Suprapubic skin (tissue), 4 donors: ENCODE measurements at regions not wholly inside any gene's neighbourhood (a gene's known extent, or its start where the extent isn't known, plus 50 kb on each side); places are given as distances from the start of the nearest gene placed in this dataset.

Experiments
- CTCF ChIP-seq, 2 donors: fragments of 200-600 bp in 1 of 2; fragments of 450-650 bp in 1 of 2; sonication (generic) in 1 of 2; IDR thresholded peaks; one replicate each; pipeline ENCODE4 v1.5.1; 2016 to 2019; ENCODE audit warnings: antibody characterized with exemption in 2 of 2, mild to moderate bottlenecking in 1 of 2, moderate library complexity in 1 of 2
- EP300 ChIP-seq: sonication (generic); formaldehyde crosslinking; IDR thresholded peaks from one replicate; pipeline ENCODE4 v1.6.1; 2017; ENCODE audit warnings: antibody characterized with exemption
- POLR2A ChIP-seq, 2 donors: fragments of 450-650 bp; IDR thresholded peaks; one replicate each; pipeline ENCODE4 v1.6.1; 2017; ENCODE audit warnings: antibody characterized with exemption in 2 of 2, mild to moderate bottlenecking in 2 of 2, moderate library complexity in 2 of 2
- POLR2AphosphoS5 ChIP-seq, 3 donors: sonication (generic); formaldehyde crosslinking; IDR thresholded peaks; one replicate each; pipeline ENCODE4 v1.6.1; 2017; ENCODE audit warnings: antibody characterized with exemption in 3 of 3

- TF ChIP-seq CTCF (IDR thresholded peaks at IDR 0.05), result no peak
- TF ChIP-seq POLR2AphosphoS5 (IDR thresholded peaks at IDR 0.05), result no peak
- no peak for TF ChIP-seq POLR2A (IDR thresholded peaks at IDR 0.05)
- no peak for TF ChIP-seq EP300
Observed at GRCh38 chr18:55139307-55139706, 180.0 kb upstream of the CCDC68 start.
